Memory B cell (primary cell): ENCODE measurements at regions not wholly inside any gene's neighbourhood (a gene's known extent, or its start where the extent isn't known, plus 50 kb on each side); places are given as distances from the start of the nearest gene placed in this dataset.
"Not testable (repeated sequence)": the region's sequence is repeated elsewhere in the genome, so short reads cannot be mapped to it uniquely, and the experiment has no call there.

Experiments used
- ATAC-seq: fragments of 150-1000 bp; cut with Tn5 transposase; 2 replicates; pipeline ENCODE4 v1.10.0; 2021; ENCODE audit warnings: low read depth, mild to moderate bottlenecking, moderate library complexity
- DNase-seq, 2 donors: peaks; one replicate each; pipeline ENCODE4 v3.0.0; 2022; ENCODE audit warnings: low spot score in 2 of 2
- H3K27ac Mint-ChIP-seq: one replicate; pipeline ENCODE4 v1.8.0; 2022; ENCODE audit warnings: mild to moderate bottlenecking, moderate library complexity, mixed read lengths
- H3K27me3 Mint-ChIP-seq: one replicate; pipeline ENCODE4 v1.8.0; 2022; ENCODE audit warnings: mixed read lengths
- H3K36me3 Mint-ChIP-seq: one replicate; pipeline ENCODE4 v1.8.0; 2022; ENCODE audit warnings: mild to moderate bottlenecking, mixed read lengths
- H3K4me1 Mint-ChIP-seq: one replicate; pipeline ENCODE4 v1.8.0; 2022; ENCODE audit warnings: mixed read lengths
- H3K4me3 Mint-ChIP-seq: one replicate; pipeline ENCODE4 v1.8.0; 2022; ENCODE audit warnings: mild to moderate bottlenecking, moderate library complexity, mixed read lengths
- H3K9me3 Mint-ChIP-seq: one replicate; pipeline ENCODE4 v1.8.0; 2022; ENCODE audit warnings: mixed read lengths

- H3K9me3 Mint-ChIP-seq: peaks cover 4% of the 10 kb centered on the region
- H3K36me3 Mint-ChIP-seq: peaks cover 3% of the 10 kb centered on the region
- no peak for DNase-seq
- ATAC-seq: no peak
- H3K27ac Mint-ChIP-seq: no peak overlapping the region
- H3K4me3 Mint-ChIP-seq: no peak overlapping the region
- H3K4me1 Mint-ChIP-seq: no peaks in the 10 kb centered on the region
- peaks cover 20% of the 10 kb centered on the region for H3K27me3 Mint-ChIP-seq
Observed at GRCh38 chr15:79492065-79492464, 59.9 kb downstream of the MINAR1 start.

GRCh38 chr15:79494384-79494909 lies 62.3 kb downstream of the MINAR1 start:
- ATAC-seq: no peak

GRCh38 chr15:79494963-79495755 lies 63.0 kb downstream of the MINAR1 start:
- no peak for ATAC-seq
- Mint-ChIP-seq H3K27ac (no peak overlapping the region), H3K4me1 (no peaks in the 10 kb centered on the region), H3K4me3 (no peak overlapping the region), H3K36me3 (peaks cover 3% of the 10 kb centered on the region), H3K27me3 (peaks cover 20% of the 10 kb centered on the region), H3K9me3 (peaks cover 4% of the 10 kb centered on the region)
- no peak for DNase-seq

More at GRCh38 chr15:79494384-79494909, 62.3 kb downstream of the MINAR1 start:
- Mint-ChIP-seq H3K36me3 (peaks cover 3% of the 10 kb centered on the region), H3K27ac (no peak overlapping the region), H3K4me1 (no peaks in the 10 kb centered on the region), H3K9me3 (peaks cover 4% of the 10 kb centered on the region), H3K27me3 (peaks cover 20% of the 10 kb centered on the region), H3K4me3 (no peak overlapping the region)
- no peak for DNase-seq

GRCh38 chr15:79495775-79496174 lies 63.6 kb downstream of the MINAR1 start:
- peaks cover 18% of the 10 kb centered on the region for H3K27me3 Mint-ChIP-seq
- ATAC-seq: no peak
- H3K4me1 Mint-ChIP-seq: no peaks in the 10 kb centered on the region
- no peak for DNase-seq
- H3K4me3 Mint-ChIP-seq: no peak overlapping the region
- H3K9me3 Mint-ChIP-seq: peaks cover 4% of the 10 kb centered on the region
- H3K27ac Mint-ChIP-seq: no peak overlapping the region
- peaks cover 2% of the 10 kb centered on the region for H3K36me3 Mint-ChIP-seq

- H3K27ac Mint-ChIP-seq: no peak overlapping the region
- peaks cover 18% of the 10 kb centered on the region for H3K27me3 Mint-ChIP-seq
- no peaks in the 10 kb centered on the region for H3K4me1 Mint-ChIP-seq
- DNase-seq (no peak), ATAC-seq (no peak)
- peaks cover 4% of the 10 kb centered on the region for H3K9me3 Mint-ChIP-seq
- peaks cover 2% of the 10 kb centered on the region for H3K36me3 Mint-ChIP-seq
- H3K4me3 Mint-ChIP-seq: no peak overlapping the region
Observed at GRCh38 chr15:79496838-79497237, 64.7 kb downstream of the MINAR1 start.

GRCh38 chr15:79501086-79501485 lies 69.0 kb downstream of the MINAR1 start:
- no peak overlapping the region for H3K27ac Mint-ChIP-seq
- DNase-seq (no peak), ATAC-seq (no peak)
- H3K27me3 Mint-ChIP-seq: peaks cover 3% of the 10 kb centered on the region
- H3K9me3 Mint-ChIP-seq: no peaks in the 10 kb centered on the region
- H3K36me3 Mint-ChIP-seq: no peaks in the 10 kb centered on the region
- H3K4me3 Mint-ChIP-seq: no peak overlapping the region
- H3K4me1 Mint-ChIP-seq: no peaks in the 10 kb centered on the region

- H3K27me3 Mint-ChIP-seq: peaks cover 2% of the 10 kb centered on the region
- H3K27ac Mint-ChIP-seq: no peak overlapping the region
- DNase-seq: no peak
- no peak overlapping the region for H3K4me3 Mint-ChIP-seq
- no peaks in the 10 kb centered on the region for H3K9me3 Mint-ChIP-seq
- no peaks in the 10 kb centered on the region for H3K36me3 Mint-ChIP-seq
- no peak for ATAC-seq
- no peaks in the 10 kb centered on the region for H3K4me1 Mint-ChIP-seq
Observed at GRCh38 chr15:79505956-79506355, 73.8 kb downstream of the MINAR1 start.

- not testable (repeated sequence) for H3K4me1 Mint-ChIP-seq, H3K9me3 Mint-ChIP-seq, DNase-seq, H3K36me3 Mint-ChIP-seq, ATAC-seq, H3K4me3 Mint-ChIP-seq, H3K27me3 Mint-ChIP-seq, H3K27ac Mint-ChIP-seq
Observed at GRCh38 chr15:79512844-79513243, 80.7 kb downstream of the MINAR1 start.

GRCh38 chr15:79513417-79513816 lies 81.3 kb downstream of the MINAR1 start:
- H3K9me3 Mint-ChIP-seq: no peaks in the 10 kb centered on the region
- DNase-seq: no peak
- H3K27me3 Mint-ChIP-seq: peaks cover 8% of the 10 kb centered on the region
- H3K36me3 Mint-ChIP-seq: no peaks in the 10 kb centered on the region
- no peak overlapping the region for H3K4me3 Mint-ChIP-seq
- ATAC-seq: no peak
- no peaks in the 10 kb centered on the region for H3K4me1 Mint-ChIP-seq
- no peak overlapping the region for H3K27ac Mint-ChIP-seq

- Mint-ChIP-seq H3K36me3 (no peaks in the 10 kb centered on the region), H3K27ac (no peak overlapping the region), H3K27me3 (peaks cover 9% of the 10 kb centered on the region), H3K9me3 (no peaks in the 10 kb centered on the region), H3K4me1 (no peaks in the 10 kb centered on the region), H3K4me3 (no peak overlapping the region)
- ATAC-seq (no peak), DNase-seq (no peak)
Observed at GRCh38 chr15:79513940-79514339, 81.8 kb downstream of the MINAR1 start.

GRCh38 chr15:79515300-79516027 lies 83.3 kb downstream of the MINAR1 start:
- H3K9me3 Mint-ChIP-seq: no peaks in the 10 kb centered on the region
- no peak overlapping the region for H3K4me3 Mint-ChIP-seq
- H3K4me1 Mint-ChIP-seq: no peaks in the 10 kb centered on the region
- ATAC-seq (no peak), DNase-seq (no peak)
- H3K27me3 Mint-ChIP-seq: peaks cover 10% of the 10 kb centered on the region
- H3K27ac Mint-ChIP-seq: no peak overlapping the region
- H3K36me3 Mint-ChIP-seq: no peaks in the 10 kb centered on the region

GRCh38 chr15:79516155-79516554 lies 84.0 kb downstream of the MINAR1 start:
- ATAC-seq (no peak), DNase-seq (no peak)
- Mint-ChIP-seq H3K4me1 (no peaks in the 10 kb centered on the region), H3K27ac (no peak overlapping the region), H3K36me3 (no peaks in the 10 kb centered on the region), H3K4me3 (no peak overlapping the region), H3K9me3 (no peaks in the 10 kb centered on the region), H3K27me3 (peaks cover 12% of the 10 kb centered on the region)

- Mint-ChIP-seq H3K27ac (no peak overlapping the region), H3K27me3 (peaks cover 12% of the 10 kb centered on the region), H3K4me3 (no peak overlapping the region), H3K4me1 (no peaks in the 10 kb centered on the region), H3K36me3 (no peaks in the 10 kb centered on the region), H3K9me3 (no peaks in the 10 kb centered on the region)
- DNase-seq (no peak), ATAC-seq (no peak)
Observed at GRCh38 chr15:79516646-79517045, 84.5 kb downstream of the MINAR1 start.

GRCh38 chr15:79519628-79520027 lies 87.5 kb downstream of the MINAR1 start:
- no peak for DNase-seq
- no peak overlapping the region for H3K4me3 Mint-ChIP-seq
- peaks cover 12% of the 10 kb centered on the region for H3K27me3 Mint-ChIP-seq
- no peak overlapping the region for H3K27ac Mint-ChIP-seq
- no peak for ATAC-seq
- no peaks in the 10 kb centered on the region for H3K36me3 Mint-ChIP-seq
- H3K9me3 Mint-ChIP-seq: no peaks in the 10 kb centered on the region
- H3K4me1 Mint-ChIP-seq: no peaks in the 10 kb centered on the region
